Astrocyte (in vitro differentiated cells and primary cell): ENCODE measurements at regions not wholly inside any gene's neighbourhood (a gene's known extent, or its start where the extent isn't known, plus 50 kb on each side); places are given as distances from the start of the nearest gene placed in this dataset.
"Not testable (repeated sequence)": the region's sequence is repeated elsewhere in the genome, so short reads cannot be mapped to it uniquely, and the experiment has no call there.

ENCODE experiments used
- DNase-seq: peaks from one replicate; pipeline ENCODE4 v3.0.0-alpha.2; 2010; ENCODE audit warnings: low read depth
- FAIRE-seq: peaks from 2 replicates; lab custom pipeline; 2011; peaks lifted over from hg19 to GRCh38; lab: Jason Lieb, UNC
- H2AFZ ChIP-seq: 2 replicates; pipeline ENCODE4 v1.6.0; 2012; ENCODE audit warnings: low read depth, low read length, inconsistent platforms
- H3K27ac ChIP-seq: 2 replicates; pipeline ENCODE4 v1.5.1; 2011; ENCODE audit warnings: low read depth, low read length, inconsistent platforms
- H3K27me3 ChIP-seq: 2 replicates; pipeline ENCODE4 v1.6.0; 2011; ENCODE audit warnings: low read length, inconsistent platforms; ENCODE audit not compliant: insufficient read depth
- H3K36me3 ChIP-seq: 2 replicates; pipeline ENCODE4 v1.5.1; 2011; ENCODE audit warnings: low read length, inconsistent platforms; ENCODE audit not compliant: insufficient read depth
- H3K4me1 ChIP-seq: 2 replicates; pipeline ENCODE4 v1.5.1; 2011; ENCODE audit warnings: low read length, inconsistent platforms; ENCODE audit not compliant: insufficient read depth
- H3K4me2 ChIP-seq: 2 replicates; pipeline ENCODE4 v1.6.0; 2012; ENCODE audit warnings: low read length, inconsistent platforms
- H3K4me3 ChIP-seq: 2 replicates; pipeline ENCODE4 v1.5.1; 2011; ENCODE audit warnings: low read depth, mild to moderate bottlenecking, low read length, inconsistent platforms; ENCODE audit not compliant: insufficient read depth
- H3K79me2 ChIP-seq: 2 replicates; pipeline ENCODE4 v1.6.0; 2012; ENCODE audit warnings: mild to moderate bottlenecking, low read length, inconsistent platforms; ENCODE audit not compliant: insufficient read depth
- H3K9ac ChIP-seq: 2 replicates; pipeline ENCODE4 v1.6.0; 2012; ENCODE audit warnings: mild to moderate bottlenecking, low read length, inconsistent platforms
- H3K9me3 ChIP-seq: 2 replicates; pipeline ENCODE4 v1.5.1; 2012; ENCODE audit warnings: low read depth, mild to moderate bottlenecking, low read length, inconsistent platforms; ENCODE audit not compliant: insufficient read depth
- H4K20me1 ChIP-seq: 2 replicates; pipeline ENCODE4 v1.6.0; 2012; ENCODE audit warnings: low read length, inconsistent platforms; ENCODE audit not compliant: insufficient read depth
- H3K27ac Mint-ChIP-seq: one replicate; pipeline ENCODE4 v1.8.0; 2021; ENCODE audit warnings: mild to moderate bottlenecking, mixed read lengths; ENCODE audit not compliant: unreplicated experiment
- H3K27me3 Mint-ChIP-seq: one replicate; pipeline ENCODE4 v1.8.0; 2021; ENCODE audit warnings: low read depth, mixed read lengths; ENCODE audit not compliant: unreplicated experiment
- H3K36me3 Mint-ChIP-seq: one replicate; pipeline ENCODE4 v1.8.0; 2021; ENCODE audit warnings: low read depth, mixed read lengths; ENCODE audit not compliant: unreplicated experiment
- H3K4me1 Mint-ChIP-seq: one replicate; pipeline ENCODE4 v1.8.0; 2021; ENCODE audit warnings: low read depth, mixed read lengths; ENCODE audit not compliant: unreplicated experiment
- H3K4me3 Mint-ChIP-seq: one replicate; pipeline ENCODE4 v1.8.0; 2021; ENCODE audit warnings: mild to moderate bottlenecking, moderate library complexity, mixed read lengths; ENCODE audit not compliant: unreplicated experiment
- H3K9me3 Mint-ChIP-seq: one replicate; pipeline ENCODE4 v1.8.0; 2021; ENCODE audit warnings: mild to moderate bottlenecking, mixed read lengths; ENCODE audit not compliant: unreplicated experiment
- EZH2 ChIP-seq: IDR thresholded peaks from 2 replicates; pipeline ENCODE4 v1.6.1; 2012; ENCODE audit warnings: mild to moderate bottlenecking, low read length, inconsistent platforms; ENCODE audit not compliant: insufficient read depth
- TF ChIP-seq, protein P1 (sequence below): IDR thresholded peaks from 2 replicates; pipeline ENCODE4 v1.5.1; 2011; ENCODE audit warnings: low read depth, mild to moderate bottlenecking, inconsistent platforms, low read length, moderate library complexity; ENCODE audit not compliant: insufficient read depth

DNA sequence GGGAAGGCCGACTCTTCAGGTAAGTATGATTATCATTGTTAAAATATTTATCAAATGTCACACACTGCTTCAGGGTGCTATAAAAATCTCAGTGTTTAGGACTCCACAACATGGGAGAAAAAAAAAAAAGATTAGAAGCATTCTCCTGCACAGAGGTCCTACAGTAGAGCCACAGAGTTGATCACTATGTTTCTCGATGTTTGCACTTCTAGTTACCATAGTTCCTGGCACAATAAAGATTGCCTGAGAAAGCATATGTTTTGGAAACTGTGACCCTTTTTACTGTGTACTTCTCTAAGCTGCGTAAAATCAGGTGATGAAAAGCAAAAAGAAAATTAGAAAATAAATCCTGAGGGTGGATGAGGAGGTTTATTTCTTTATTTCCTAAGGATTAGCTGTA is 269.9 kb upstream of the SYNCRIP start:
- Histone ChIP-seq H3K9me3 (no peaks in the 10 kb centered on the region), H3K9ac (no peak overlapping the region), H4K20me1 (no peaks in the 10 kb centered on the region), H3K27ac (no peak overlapping the region), H2AFZ (no peak overlapping the region), H3K27me3 (no peaks in the 10 kb centered on the region), H3K36me3 (no peaks in the 10 kb centered on the region), H3K4me1 (no peaks in the 10 kb centered on the region), H3K79me2 (no peaks in the 10 kb centered on the region), H3K4me2 (no peak overlapping the region), H3K4me3 (no peak overlapping the region)
- no peak for FAIRE-seq
- no peaks in the 10 kb centered on the region for H3K36me3 Mint-ChIP-seq
- DNase-seq = no peak
- no peak overlapping the region for H3K4me3 Mint-ChIP-seq
- H3K27ac Mint-ChIP-seq = no peak overlapping the region
- H3K9me3 Mint-ChIP-seq = peaks cover 3% of the 10 kb centered on the region
- TF ChIP-seq EZH2 = no peak
- TF ChIP-seq, protein P1, sequence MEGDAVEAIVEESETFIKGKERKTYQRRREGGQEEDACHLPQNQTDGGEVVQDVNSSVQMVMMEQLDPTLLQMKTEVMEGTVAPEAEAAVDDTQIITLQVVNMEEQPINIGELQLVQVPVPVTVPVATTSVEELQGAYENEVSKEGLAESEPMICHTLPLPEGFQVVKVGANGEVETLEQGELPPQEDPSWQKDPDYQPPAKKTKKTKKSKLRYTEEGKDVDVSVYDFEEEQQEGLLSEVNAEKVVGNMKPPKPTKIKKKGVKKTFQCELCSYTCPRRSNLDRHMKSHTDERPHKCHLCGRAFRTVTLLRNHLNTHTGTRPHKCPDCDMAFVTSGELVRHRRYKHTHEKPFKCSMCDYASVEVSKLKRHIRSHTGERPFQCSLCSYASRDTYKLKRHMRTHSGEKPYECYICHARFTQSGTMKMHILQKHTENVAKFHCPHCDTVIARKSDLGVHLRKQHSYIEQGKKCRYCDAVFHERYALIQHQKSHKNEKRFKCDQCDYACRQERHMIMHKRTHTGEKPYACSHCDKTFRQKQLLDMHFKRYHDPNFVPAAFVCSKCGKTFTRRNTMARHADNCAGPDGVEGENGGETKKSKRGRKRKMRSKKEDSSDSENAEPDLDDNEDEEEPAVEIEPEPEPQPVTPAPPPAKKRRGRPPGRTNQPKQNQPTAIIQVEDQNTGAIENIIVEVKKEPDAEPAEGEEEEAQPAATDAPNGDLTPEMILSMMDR = no peak
- H3K4me1 Mint-ChIP-seq = no peaks in the 10 kb centered on the region
- H3K27me3 Mint-ChIP-seq = no peaks in the 10 kb centered on the region

DNA sequence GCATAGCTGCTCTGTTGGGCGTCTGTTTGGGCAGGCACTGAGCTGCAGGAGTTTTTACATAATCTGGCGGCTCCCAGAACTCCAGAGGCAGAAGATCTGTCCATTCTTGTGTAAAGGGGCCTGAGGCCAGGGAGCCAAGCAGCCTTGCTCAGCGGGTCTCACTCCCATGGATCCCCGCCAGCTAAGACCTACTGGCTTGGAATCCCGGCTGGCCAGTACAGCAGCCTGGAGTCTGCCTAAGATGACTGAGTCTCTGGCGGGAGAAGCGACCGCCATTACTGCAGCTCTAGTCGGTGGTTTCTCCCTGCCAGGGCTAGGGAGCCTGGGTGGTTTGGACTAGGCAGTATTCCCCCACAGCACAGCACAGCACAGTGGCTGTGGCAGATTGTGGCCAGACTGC is 268.4 kb upstream of the SYNCRIP start:
- Histone ChIP-seq H4K20me1 (no peaks in the 10 kb centered on the region), H3K4me1 (no peaks in the 10 kb centered on the region), H3K79me2 (no peaks in the 10 kb centered on the region), H3K4me2 (no peak overlapping the region), H3K4me3 (no peak overlapping the region), H3K9me3 (no peaks in the 10 kb centered on the region), H3K27me3 (no peaks in the 10 kb centered on the region), H3K27ac (no peak overlapping the region), H3K36me3 (no peaks in the 10 kb centered on the region), H3K9ac (no peak overlapping the region), H2AFZ (no peak overlapping the region)
- H3K9me3 Mint-ChIP-seq = peaks cover 4% of the 10 kb centered on the region
- H3K4me3 Mint-ChIP-seq = no peak overlapping the region
- H3K27me3 Mint-ChIP-seq = no peaks in the 10 kb centered on the region
- FAIRE-seq (no peak), DNase-seq (no peak)
- H3K4me1 Mint-ChIP-seq = no peaks in the 10 kb centered on the region
- H3K27ac Mint-ChIP-seq = no peak overlapping the region
- H3K36me3 Mint-ChIP-seq = no peaks in the 10 kb centered on the region
- TF ChIP-seq, protein P1 = no peak
- TF ChIP-seq EZH2 = no peak

GRCh38 chr6:85908120-85908519 is 265.4 kb upstream of the SYNCRIP start:
- not testable (repeated sequence) for H3K4me1 Mint-ChIP-seq, H3K36me3 ChIP-seq, H3K27ac Mint-ChIP-seq, H3K27ac ChIP-seq, H3K9ac ChIP-seq, H3K9me3 Mint-ChIP-seq, H3K27me3 ChIP-seq, DNase-seq, H2AFZ ChIP-seq, H3K4me3 ChIP-seq, FAIRE-seq, H3K36me3 Mint-ChIP-seq, H3K79me2 ChIP-seq, H3K4me3 Mint-ChIP-seq, H3K4me2 ChIP-seq, H3K4me1 ChIP-seq, H3K27me3 Mint-ChIP-seq, H3K9me3 ChIP-seq, H4K20me1 ChIP-seq
